Activated CD8-positive, alpha-beta memory T cell treated with anti-CD3 and anti-CD28 coated beads for 36 hours (primary cell): ENCODE measurements at regions not wholly inside any gene's neighbourhood (a gene's known extent, or its start where the extent isn't known, plus 50 kb on each side); places are given as distances from the start of the nearest gene placed in this dataset.
"Not testable (repeated sequence)": the region's sequence is repeated elsewhere in the genome, so short reads cannot be mapped to it uniquely, and the experiment has no call there.

Experiments used
- CTCF ChIA-PET: fragments of 350-600 bp; sonication (Branson Sonifier 250); formaldehyde crosslinking; loops from one replicate; lab custom pipeline; 2021; ENCODE audit warnings: antibody characterized with exemption; lab: Charles Lee
- POLR2A ChIA-PET: fragments of 350-600 bp; sonication (Branson Sonifier 250); formaldehyde crosslinking; loops from one replicate; lab custom pipeline; 2021; ENCODE audit warnings: antibody characterized with exemption; lab: Charles Lee

- ChIA-PET POLR2A (no interaction called here), CTCF (no interaction called here)
Observed at GRCh38 chr13:61146158-61146557, 269.5 kb downstream of the PCDH20 start.

- ChIA-PET CTCF (no interaction called here), POLR2A (no interaction called here)
Observed at GRCh38 chr13:61144834-61145593, 270.6 kb downstream of the PCDH20 start.

GRCh38 chr13:61144301-61144700 lies 271.3 kb downstream of the PCDH20 start:
- CTCF ChIA-PET: no interaction called here
- POLR2A ChIA-PET: no interaction called here

GRCh38 chr13:61142506-61142905 lies 273.1 kb downstream of the PCDH20 start:
- ChIA-PET CTCF (no interaction called here), POLR2A (no interaction called here)

- POLR2A ChIA-PET: no interaction called here
- CTCF ChIA-PET: no interaction called here
Observed at GRCh38 chr13:61138857-61139256, 276.8 kb downstream of the PCDH20 start.

GRCh38 chr13:61136515-61136914 lies 279.1 kb downstream of the PCDH20 start:
- ChIA-PET POLR2A (no interaction called here), CTCF (no interaction called here)

- POLR2A ChIA-PET: no interaction called here
- CTCF ChIA-PET: no interaction called here
Observed at GRCh38 chr13:61136093-61136492, 279.6 kb downstream of the PCDH20 start.

- ChIA-PET CTCF (no interaction called here), POLR2A (no interaction called here)
Observed at GRCh38 chr13:61135583-61135982, 280.1 kb downstream of the PCDH20 start.

- ChIA-PET POLR2A (no interaction called here), CTCF (no interaction called here)
Observed at GRCh38 chr13:61128850-61129645, 286.6 kb downstream of the PCDH20 start.

- CTCF ChIA-PET: no interaction called here
- POLR2A ChIA-PET: no interaction called here
Observed at GRCh38 chr13:61123538-61124289, 291.9 kb downstream of the PCDH20 start.

- ChIA-PET POLR2A (no interaction called here), CTCF (no interaction called here)
Observed at GRCh38 chr13:61113140-61113658, 302.4 kb downstream of the PCDH20 start.

- CTCF ChIA-PET: no interaction called here
- POLR2A ChIA-PET: no interaction called here
Observed at GRCh38 chr13:61111529-61111928, 304.1 kb downstream of the PCDH20 start.

GRCh38 chr13:61110732-61111131 lies 304.9 kb downstream of the PCDH20 start:
- ChIA-PET POLR2A (no interaction called here), CTCF (no interaction called here)

GRCh38 chr13:61109741-61110140 lies 305.9 kb downstream of the PCDH20 start:
- ChIA-PET CTCF (no interaction called here), POLR2A (no interaction called here)

GRCh38 chr13:61107989-61108388 lies 307.7 kb downstream of the PCDH20 start:
- CTCF ChIA-PET: no interaction called here
- POLR2A ChIA-PET: no interaction called here

GRCh38 chr13:61095885-61096284 lies 319.8 kb downstream of the PCDH20 start:
- POLR2A ChIA-PET: no interaction called here
- CTCF ChIA-PET: no interaction called here

- POLR2A ChIA-PET: no interaction called here
- CTCF ChIA-PET: no interaction called here
Observed at GRCh38 chr13:61094865-61095264, 320.8 kb downstream of the PCDH20 start.

- CTCF ChIA-PET, POLR2A ChIA-PET: not testable (repeated sequence)
Observed at GRCh38 chr13:61089894-61090293, 325.8 kb downstream of the PCDH20 start.

GRCh38 chr13:61086087-61086486 lies 329.6 kb downstream of the PCDH20 start:
- CTCF ChIA-PET: no interaction called here

GRCh38 chr13:61084988-61085387 lies 330.7 kb downstream of the PCDH20 start:
- POLR2A ChIA-PET: no interaction called here
- CTCF ChIA-PET: no interaction called here

More at GRCh38 chr13:61086087-61086486, 329.6 kb downstream of the PCDH20 start:
- POLR2A ChIA-PET: no interaction called here
